HPDE6-E6E7 (cell line): ENCODE measurements at regions not wholly inside any gene's neighbourhood (a gene's known extent, or its start where the extent isn't known, plus 50 kb on each side); places are given as distances from the start of the nearest gene placed in this dataset.

Source experiments
- DNase-seq: peaks from one replicate; pipeline ENCODE4 v3.0.0; 2011; ENCODE audit warnings: missing footprints; ENCODE audit errors: extremely low spot score

GRCh38 chr1:30406996-30407864, 316.2 kb downstream of the MATN1 start:
- no peak for DNase-seq

GRCh38 chr1:30405631-30406212, 317.7 kb downstream of the MATN1 start:
- no peak for DNase-seq

- no peak for DNase-seq
Observed at GRCh38 chr1:30405081-30405480, 318.3 kb downstream of the MATN1 start.

- DNase-seq, result no peak
Observed at GRCh38 chr1:30404341-30404740, 319.0 kb downstream of the MATN1 start.

GRCh38 chr1:30403726-30404125, 319.7 kb downstream of the MATN1 start:
- DNase-seq, result no peak

GRCh38 chr1:30403061-30403645, 320.2 kb downstream of the MATN1 start:
- no peak for DNase-seq

GRCh38 chr1:30402031-30402430, 321.4 kb downstream of the MATN1 start:
- DNase-seq, result no peak

GRCh38 chr1:30400507-30400906, 322.9 kb downstream of the MATN1 start:
- no peak for DNase-seq

GRCh38 chr1:30399026-30399425, 324.4 kb downstream of the MATN1 start:
- no peak for DNase-seq

GRCh38 chr1:30397576-30397975, 325.8 kb downstream of the MATN1 start:
- DNase-seq, result no peak

- DNase-seq, result no peak
Observed at GRCh38 chr1:30395631-30396030, 327.8 kb downstream of the MATN1 start.

GRCh38 chr1:30388386-30388785, 335.0 kb downstream of the MATN1 start:
- no peak for DNase-seq

- no peak for DNase-seq
Observed at GRCh38 chr1:30386156-30386926, 337.0 kb downstream of the MATN1 start.

GRCh38 chr1:30385246-30385995, 338.0 kb downstream of the MATN1 start:
- DNase-seq, result no peak

- DNase-seq, result no peak
Observed at GRCh38 chr1:30384286-30385245, 338.8 kb downstream of the MATN1 start.

GRCh38 chr1:30383221-30383711, 340.1 kb downstream of the MATN1 start:
- DNase-seq, result no peak

GRCh38 chr1:30382496-30382895, 340.9 kb downstream of the MATN1 start:
- DNase-seq, result no peak

- no peak for DNase-seq
Observed at GRCh38 chr1:30381671-30382365, 341.6 kb downstream of the MATN1 start.

GRCh38 chr1:30381266-30381665, 342.1 kb downstream of the MATN1 start:
- DNase-seq, result no peak

GRCh38 chr1:30380625-30380984, 342.8 kb downstream of the MATN1 start:
- DNase-seq, result no peak
